HG02610 (cell line): ENCODE measurements at regions not wholly inside any gene's neighbourhood (a gene's known extent, or its start where the extent isn't known, plus 50 kb on each side); places are given as distances from the start of the nearest gene placed in this dataset.

ENCODE experiments used
- ATAC-seq: cut with Tn5 transposase; IDR thresholded peaks from one replicate; pipeline ENCODE4 v1.9.1; 2021; ENCODE audit warnings: mild to moderate bottlenecking, moderate library complexity; ENCODE audit not compliant: unreplicated experiment

GRCh38 chr15:98382139-98382538, 266.2 kb upstream of the IGF1R start:
- no peak for ATAC-seq

DNA sequence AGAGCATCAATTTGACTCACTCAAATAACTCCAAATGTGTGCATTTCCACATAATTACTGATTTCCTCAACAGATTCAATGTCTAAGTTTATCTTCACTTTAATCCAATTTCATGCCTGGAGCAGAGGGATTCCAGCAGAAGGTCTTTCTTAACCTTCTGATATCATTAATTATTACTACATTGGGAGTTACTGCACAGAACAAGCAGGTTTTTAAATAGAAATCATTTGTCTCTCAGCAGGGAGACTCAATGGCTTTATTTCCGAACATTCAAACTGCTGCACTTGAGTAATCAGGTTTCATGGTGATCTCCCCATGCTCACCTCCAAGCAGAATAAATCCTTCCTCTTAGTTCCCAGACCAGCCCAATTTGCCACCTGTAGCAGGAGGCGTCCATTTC, 264.8 kb upstream of the IGF1R start:
- no peak for ATAC-seq

GRCh38 chr15:98384328-98385029, 263.9 kb upstream of the IGF1R start:
- ATAC-seq: no peak

DNA sequence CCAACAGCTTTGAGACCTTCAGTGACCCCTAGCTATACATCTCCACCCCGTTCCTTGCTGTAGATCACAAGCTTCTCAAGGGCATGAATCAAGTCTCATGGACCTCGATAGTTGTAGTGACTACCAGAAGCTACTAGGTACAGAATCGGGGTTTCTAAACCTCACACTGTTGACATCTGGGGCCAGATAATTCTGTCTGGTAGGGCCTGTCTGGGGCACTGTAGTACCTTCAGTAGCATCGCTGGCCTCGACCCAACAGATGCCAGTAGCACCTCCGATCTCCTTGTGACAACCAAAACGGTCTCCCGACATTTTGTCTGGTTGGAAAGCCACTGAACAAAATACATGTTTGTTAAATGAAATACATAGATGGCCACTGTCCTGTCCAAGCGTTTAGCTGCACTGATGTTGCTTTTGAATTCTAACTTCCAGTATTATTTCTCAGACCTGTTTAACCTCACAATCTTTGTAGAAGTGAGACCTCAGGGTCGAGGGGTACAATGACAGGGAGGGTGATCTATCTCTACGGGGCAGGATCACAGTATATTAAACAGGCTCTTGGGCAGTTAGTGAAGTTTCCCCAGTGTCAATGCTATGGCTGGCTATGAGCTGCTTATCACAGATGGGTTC, 262.5 kb upstream of the IGF1R start:
- ATAC-seq: no peak

- no peak for ATAC-seq
Observed at GRCh38 chr15:98386561-98386960, 261.8 kb upstream of the IGF1R start.

GRCh38 chr15:98387866-98388265, 260.5 kb upstream of the IGF1R start:
- ATAC-seq: no peak

DNA sequence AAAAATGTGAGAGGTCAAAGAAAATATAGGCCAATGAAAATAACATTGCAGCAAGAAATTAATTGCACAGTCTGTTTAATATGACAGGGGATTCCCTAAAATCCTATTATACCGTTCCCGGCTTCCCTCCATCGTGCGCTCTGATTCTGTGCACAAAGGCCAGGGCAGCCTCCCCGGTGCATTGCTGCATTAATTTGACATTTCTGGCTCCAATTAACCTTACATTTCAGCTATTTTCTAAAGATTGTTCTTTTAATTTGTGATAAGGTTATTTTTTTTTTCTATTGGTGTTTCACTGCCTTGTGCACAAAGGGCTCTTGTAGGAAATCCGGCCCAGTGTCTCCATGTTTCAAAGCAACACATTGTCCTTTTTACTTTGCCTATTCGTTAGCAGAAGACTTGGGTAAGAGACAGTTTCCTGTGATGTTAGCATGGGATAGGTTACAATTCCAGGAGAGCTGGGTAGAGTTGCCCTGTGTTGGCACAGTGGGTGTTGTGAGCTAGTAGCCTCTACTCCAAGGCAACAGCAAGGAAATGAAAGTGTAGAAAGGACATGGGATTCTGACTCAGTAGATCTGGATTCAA, 257.3 kb upstream of the IGF1R start:
- ATAC-seq: no peak

- ATAC-seq: no peak
Observed at GRCh38 chr15:98391568-98391967, 256.8 kb upstream of the IGF1R start.

- ATAC-seq: no peak
Observed at GRCh38 chr15:98393471-98393870, 254.9 kb upstream of the IGF1R start.

GRCh38 chr15:98394546-98394945, 253.8 kb upstream of the IGF1R start:
- ATAC-seq: no peak

DNA sequence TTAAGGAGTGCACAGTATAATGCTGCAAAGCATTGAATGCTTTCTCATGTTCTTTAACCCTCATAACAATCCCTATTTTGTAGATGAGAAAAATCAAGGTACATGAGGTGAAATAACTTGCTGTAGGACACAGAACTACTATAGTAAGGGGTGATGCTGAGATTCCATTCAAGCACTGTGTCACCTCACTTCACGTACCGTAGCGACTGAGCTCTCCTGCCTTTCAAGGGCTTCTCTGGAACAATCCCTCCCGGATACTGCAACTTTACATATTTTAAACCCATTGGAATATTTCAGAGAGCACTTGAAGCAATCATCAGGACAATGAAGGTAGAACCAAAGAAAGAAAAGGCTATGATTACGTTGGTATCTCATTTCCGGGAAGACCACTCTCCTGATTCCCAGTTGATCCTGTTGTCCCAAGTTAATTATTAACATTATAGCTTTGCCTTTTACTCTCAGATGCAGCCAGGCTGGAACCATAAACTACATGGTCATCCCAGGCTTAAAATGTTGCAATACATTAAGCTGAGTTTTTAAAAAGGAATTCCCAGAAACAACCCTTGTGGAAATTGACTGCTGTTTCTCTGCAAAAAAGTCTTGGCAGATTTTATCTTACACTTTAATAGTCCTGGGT, 252.2 kb upstream of the IGF1R start:
- ATAC-seq: no peak

DNA sequence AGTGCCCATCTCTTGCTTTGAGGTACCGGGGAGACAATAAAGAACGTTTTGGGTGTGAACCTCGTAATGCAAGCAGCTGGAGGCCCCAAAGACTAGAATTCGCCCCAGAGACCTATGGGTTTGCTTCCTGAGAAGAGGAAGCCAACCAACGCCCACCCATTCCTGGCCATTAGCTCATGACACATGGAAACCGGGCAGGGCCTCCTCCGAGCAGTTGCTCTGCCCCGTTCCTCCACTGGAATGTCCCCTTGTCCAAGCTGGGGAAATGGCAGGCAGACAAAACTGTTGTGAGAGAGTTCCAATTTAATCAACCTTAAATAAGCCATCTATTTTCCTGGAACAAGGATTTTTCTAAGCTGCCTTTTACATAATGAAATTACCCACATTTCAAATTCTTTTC, 250.9 kb upstream of the IGF1R start:
- ATAC-seq: no peak

DNA sequence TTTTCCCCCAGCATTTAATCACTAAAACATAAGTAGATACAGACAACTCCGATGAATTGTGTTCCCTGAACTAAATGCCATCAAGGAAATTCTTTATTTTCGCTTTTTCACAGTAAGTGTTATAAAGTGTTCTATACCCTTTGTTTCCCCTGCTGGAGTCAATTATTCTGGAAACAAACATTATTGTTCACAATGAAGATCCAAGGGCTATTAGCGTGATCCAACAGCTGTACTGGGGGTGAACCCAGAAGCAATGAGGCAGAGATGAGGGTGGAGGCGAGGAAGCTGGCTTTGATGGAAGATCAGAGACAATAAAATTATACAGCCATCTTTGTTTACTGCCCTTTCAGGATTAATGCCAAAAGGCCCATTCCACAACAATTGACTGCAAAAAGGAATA, 250.3 kb upstream of the IGF1R start:
- ATAC-seq: no peak

- no peak for ATAC-seq
Observed at GRCh38 chr15:98398886-98399285, 249.5 kb upstream of the IGF1R start.

DNA sequence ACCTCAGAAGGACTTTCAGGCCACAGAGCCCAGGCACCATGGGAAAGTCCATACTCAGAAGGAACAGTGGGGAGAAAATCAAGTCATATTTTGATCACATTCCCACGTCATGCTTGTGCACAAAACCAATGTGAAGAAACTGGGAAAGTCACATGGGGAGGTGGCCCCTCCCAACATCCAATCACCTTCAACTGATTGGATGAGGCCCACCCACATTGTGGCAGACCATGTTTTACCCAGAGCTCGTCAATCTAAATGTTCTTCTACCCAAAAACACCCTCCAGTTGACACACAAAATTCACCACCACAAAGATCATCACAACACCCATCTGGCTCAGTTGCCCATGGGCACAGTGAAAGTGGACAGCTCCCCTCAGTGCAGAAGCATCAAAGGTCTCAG, 248.2 kb upstream of the IGF1R start:
- ATAC-seq: no peak

DNA sequence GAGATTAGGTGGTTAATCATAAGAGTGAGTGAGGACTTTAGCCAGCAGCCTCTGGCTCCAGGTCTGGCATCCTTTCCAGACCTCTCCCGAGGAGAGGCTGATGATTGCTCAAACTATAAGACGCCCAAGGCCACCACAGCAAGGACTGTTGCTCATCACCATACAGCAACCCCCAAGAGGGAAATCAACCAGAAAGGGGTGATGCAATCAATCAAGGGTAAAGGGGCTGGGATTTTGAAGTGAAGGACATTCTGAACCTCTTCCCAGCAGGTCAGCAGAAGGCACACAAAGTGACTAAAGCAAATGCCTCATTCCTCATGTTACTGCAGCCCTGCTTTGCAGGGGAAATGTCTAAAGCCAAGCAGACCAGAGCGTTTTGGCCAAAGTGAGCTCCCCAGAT, 247.3 kb upstream of the IGF1R start:
- no peak for ATAC-seq

DNA sequence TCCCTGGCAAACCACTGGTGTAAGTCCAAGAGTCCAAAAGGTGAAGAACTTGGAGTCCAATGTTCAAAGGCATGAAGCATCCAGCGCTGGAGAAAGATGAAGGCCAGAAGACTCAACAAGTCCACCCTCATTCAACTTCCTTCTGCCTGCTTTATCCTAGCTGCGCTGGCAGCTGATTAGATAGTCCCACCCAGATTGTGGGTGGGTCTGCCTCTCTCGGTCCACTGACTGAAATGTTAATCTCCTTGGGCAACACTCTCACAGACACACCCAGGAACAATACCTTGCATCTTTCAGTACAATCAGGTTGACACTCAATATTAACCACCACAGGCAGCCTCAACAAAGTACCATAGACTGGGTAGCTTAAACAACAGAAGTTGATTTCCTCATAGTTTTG, 245.9 kb upstream of the IGF1R start:
- no peak for ATAC-seq

GRCh38 chr15:98403169-98403568, 245.2 kb upstream of the IGF1R start:
- no peak for ATAC-seq

DNA sequence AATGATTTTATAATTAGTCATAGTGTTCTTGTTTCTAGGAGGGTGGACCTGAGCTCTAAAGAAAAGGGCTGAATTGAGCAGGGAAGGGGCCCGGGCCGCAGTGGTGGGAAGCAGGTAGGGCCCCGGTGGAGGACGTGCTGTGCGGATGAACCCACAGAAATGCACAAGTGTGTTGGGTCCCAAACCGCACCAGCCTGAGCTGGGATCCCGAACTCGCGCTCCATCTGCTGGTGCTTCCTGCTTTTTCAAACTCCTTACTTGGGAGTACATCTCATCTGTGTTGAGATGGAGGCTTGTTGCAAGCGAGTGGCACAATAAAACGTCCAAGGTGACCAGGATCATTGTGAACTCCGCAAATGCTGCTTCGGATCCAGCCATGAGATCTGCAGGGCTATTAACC, 244.8 kb upstream of the IGF1R start:
- no peak for ATAC-seq

DNA sequence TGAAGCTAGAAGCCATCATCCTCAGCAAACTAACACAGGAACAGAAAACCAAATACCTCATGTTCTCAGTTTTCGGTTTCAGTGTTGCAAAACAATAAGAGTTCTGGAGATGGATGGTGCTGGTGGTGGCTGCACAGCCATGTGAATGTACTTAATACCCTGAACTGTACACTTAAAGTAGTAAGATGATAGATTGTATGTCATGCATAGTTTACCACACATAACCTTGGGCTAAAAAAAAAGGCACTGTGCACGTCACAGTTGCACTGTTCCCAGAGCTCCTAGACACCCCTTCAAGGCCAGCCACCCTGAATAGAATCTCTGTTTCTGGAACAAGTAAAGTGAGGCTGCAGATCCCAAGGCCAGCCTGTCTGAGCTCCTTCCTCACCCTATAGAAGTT, 243.3 kb upstream of the IGF1R start:
- ATAC-seq: no peak

GRCh38 chr15:98408231-98408630, 240.1 kb upstream of the IGF1R start:
- ATAC-seq: no peak

GRCh38 chr15:98410328-98410727, 238.0 kb upstream of the IGF1R start:
- ATAC-seq: no peak
